H4 (cell line): ENCODE measurements at regions not wholly inside any gene's neighbourhood (a gene's known extent, or its start where the extent isn't known, plus 50 kb on each side); places are given as distances from the start of the nearest gene placed in this dataset.

Source experiments
- DNase-seq: peaks from one replicate; pipeline ENCODE4 v3.0.0-alpha.2; 2015; ENCODE audit warnings: low spot score

DNA sequence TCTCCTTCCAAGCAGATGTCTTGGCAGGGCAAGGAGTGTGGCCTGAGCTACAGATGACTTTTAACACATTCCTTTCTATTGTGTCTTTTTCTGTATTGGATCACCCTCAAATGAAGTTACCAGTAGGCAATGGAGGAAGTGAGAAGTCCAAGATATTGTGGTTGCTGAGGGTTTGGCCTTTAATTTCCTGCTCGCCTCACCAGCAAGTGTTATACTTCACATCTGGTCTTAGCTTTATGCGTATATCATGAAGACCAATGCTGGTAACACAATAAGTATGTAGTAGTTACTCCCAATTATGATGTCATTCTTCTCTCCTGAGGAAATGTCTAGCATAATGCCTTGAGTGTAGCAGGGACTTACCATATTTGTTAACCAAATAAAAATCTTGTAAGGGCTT, 179.9 kb downstream of the ZIC1 start:
- no peak for DNase-seq

DNA sequence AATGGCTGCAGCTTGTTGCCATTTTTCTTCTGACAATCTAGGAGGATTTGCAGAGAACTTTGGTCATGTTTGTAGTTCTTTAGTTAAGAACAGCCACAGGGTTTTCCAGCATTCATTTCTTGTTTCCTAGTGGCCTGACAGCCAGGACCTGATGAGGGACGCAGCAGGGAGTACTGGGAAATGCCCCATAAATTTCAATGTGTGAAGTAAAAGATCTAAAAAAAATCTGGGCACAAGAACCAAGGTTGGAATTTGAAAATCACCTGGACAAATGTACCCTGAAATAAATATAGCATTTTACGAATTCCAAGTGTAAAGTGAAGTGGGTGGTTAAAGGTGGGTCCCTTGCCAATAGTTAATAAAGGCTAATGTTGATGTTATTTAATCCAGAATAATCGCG, 195.0 kb downstream of the ZIC1 start:
- no peak for DNase-seq

DNA sequence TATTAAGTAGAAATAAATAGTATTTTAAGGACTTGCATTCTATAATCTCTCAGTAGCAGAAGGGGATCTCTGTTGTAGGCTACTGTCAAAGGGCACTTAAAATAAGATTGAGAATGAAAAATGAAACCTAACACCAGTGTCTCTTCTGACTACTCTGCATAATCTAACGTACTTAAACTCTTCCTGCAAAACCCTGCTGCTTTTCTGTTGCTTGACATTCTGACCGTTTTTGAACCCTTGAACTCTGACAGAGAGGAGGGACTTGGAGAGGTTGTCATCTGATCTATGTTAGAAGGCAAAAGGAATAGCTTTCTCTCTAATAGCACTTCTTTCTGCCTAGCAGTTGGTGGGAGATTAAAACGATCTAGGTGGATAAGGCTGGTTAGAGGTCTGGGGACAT, 204.6 kb downstream of the ZIC1 start:
- DNase-seq: no peak

DNA sequence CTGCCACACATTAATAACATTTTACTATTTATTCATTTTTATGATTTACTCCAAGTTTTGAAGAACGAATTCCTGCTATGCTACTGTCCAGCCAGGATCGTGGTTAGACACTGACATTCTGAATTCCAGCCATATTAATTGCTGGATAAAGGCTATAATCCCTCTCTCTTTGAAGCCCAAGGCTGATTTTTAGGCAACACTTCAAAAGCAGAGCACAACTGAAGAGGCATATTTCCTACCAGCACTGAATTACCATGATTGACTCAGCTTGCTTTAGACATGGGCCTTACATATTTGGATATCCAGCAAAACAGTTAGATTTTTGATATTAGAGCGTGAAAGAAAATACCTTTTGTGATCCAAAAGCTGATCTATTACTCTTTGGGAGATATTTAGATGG, 205.0 kb downstream of the ZIC1 start:
- no peak for DNase-seq

DNA sequence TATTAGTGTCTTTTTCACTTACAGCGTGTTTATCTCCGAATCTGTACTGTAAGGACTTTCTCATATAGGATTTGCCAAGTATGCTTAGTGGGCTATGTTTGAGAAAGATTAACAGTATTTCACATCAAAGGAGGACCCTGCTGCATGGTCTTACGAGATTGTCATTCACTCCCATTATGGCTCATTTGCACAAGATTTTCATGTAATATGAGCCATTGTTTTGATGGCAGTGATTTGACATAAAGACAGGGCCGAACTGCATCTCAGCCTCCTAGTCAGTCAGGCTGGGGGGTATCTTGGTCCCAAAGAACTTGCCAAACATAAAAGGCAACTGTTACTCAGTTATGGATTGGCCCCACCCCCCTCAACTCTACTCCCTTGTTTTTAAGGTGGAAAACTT, 205.9 kb downstream of the ZIC1 start:
- DNase-seq: no peak

DNA sequence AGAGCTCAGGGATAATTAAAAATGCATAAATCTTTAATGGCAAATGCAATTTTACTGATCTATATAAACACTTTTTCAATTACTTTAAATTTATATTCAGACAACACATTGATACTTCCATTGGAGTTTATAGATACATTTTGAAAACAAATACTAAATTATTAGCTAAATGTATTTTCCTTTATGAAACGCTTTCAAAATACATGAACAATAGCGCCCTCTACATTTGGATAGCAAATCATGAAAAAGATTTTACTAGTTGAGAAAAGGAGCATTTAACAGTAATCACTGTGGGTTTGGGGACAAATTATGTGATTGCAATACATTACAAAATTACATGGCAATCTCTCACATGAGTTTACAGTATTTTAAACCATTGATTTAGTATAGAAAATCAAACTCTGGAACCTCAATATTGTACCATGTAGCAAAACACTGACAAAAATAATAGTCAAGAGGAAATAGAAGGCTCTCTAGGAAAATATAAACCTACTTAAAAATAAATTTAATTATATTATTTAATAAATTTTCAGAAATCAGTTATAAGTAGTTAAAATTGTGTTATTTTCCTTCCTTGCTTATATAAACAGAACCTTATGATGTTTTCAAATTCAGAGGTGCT, 207.9 kb downstream of the ZIC1 start:
- peak; percentile 12 for DNase-seq

DNA sequence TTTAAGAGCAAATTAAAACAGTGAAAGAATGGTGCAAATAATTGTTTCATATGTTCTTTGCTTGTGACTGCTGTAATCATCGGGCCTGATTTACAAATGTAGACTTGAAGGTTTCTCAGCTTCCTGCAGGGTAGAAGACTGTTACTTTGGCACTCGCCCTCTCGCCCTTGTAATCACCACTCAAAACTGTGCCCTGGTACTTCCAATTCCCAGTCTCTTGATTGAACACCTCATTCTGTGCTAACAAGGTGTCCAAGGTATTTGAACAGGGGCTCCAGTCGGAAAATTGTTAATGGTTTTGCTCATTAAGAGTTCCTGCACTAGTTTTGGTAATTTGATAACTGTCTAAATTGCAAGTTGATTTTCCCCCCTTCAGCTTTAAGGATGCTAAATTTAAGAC, 209.5 kb downstream of the ZIC1 start:
- DNase-seq: no peak

DNA sequence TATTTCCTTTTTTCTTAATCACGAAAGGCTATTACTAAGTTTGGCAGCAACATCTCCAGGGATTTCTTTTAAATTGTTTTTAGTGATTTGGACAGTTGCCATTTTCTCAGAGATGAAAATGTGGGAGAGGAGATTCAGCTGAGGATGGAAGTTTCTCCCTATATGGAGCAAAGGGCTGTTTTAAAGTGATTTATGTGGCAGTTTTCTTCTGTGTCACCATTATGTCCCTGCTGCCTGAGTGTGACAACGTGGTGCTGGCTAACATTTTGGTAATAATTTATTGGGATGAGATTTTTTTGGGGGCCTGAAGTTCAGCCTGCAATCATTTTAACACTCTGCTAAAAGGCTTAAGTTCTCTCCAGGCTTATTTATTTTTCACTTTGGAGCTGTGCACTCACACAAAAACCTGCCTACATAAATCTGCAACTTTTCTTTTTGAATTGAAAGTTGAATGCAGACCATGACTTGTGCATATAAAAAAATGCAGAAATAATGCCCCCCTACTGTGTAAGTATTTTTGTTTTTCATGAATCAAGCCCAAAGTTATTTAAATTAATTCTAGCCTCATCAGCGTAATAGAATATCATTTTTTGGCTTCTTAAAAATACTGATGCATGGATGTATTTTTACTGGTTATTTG, 210.9 kb downstream of the ZIC1 start:
- DNase-seq: no peak

DNA sequence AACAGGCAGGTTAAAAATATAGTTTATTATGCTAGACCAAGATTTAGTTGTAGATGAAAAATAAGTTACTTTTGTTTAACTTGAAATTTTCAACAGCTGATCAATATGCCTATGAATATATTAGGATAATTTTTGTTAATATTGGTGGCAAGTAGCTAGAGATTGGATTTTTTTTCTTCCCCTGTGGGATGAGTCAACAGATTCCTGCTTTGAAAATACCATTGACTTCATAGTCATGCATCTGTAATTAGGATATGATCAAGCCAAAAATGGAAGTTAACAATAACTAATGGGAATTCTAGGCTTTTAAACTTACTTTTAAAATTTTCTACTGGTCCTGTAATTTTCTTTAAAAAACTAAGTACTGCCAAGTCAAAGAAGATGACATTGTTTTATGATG, 211.7 kb downstream of the ZIC1 start:
- DNase-seq: no peak

DNA sequence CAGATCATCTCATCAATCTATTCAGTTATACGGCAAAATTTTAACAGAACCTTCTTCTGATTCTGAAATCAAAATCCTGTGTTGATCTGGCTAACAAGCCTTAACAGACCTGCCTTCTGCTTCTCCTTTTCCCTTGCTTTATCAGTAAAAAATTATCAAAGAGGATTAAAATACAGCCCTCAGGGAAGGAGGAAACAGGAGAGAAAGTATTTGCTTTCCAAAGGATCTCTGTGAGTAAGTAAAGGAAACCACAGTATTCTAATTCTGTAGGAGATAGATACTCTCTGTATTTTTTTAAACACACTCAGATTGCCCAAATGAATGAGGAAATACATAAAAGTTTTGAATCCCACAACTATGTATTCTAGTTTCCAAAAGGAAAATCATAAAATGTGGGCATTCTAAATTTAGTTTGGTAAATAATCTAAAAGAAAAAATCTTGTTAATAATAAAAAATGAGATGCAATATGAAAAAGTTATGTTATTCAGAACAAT, 221.8 kb downstream of the ZIC1 start:
- DNase-seq: no peak

DNA sequence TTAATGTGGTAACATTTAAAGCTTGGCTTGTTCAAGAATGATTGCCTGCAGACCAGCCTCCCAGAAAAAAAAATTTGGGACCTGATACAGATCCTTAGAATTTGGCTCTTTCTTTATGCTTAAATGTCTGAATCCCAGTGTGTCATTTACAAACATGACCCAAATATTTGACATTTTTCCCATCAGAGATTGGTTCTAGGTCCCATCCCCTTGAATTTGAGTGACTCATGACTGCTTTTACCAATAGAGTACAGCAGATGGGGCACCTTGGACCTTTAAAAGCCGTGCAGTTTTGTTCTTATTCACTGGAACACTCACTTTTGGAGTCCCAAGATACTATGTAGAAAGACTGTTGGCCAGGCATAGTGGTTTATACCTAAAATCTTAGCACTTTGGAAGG, 231.6 kb downstream of the ZIC1 start:
- no peak for DNase-seq

DNA sequence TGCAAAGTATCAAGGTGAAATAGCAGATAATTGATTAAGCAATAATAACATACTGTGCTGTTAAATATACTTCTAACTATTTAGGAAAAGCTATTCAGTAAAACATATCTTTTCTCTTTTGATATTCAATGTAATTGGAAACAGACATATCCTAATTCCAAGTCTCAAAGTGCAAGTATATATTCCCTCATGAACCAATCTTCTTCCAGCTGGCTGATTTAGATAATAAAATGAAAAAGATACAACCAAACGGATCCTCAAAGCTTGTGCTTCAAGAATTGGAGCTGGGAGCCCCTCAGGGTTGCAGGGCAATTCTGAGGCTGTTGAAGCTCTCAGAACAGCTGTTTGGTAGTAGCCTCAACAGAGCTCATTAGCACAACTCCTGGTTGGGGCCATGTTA, 236.6 kb downstream of the ZIC1 start:
- no peak for DNase-seq

DNA sequence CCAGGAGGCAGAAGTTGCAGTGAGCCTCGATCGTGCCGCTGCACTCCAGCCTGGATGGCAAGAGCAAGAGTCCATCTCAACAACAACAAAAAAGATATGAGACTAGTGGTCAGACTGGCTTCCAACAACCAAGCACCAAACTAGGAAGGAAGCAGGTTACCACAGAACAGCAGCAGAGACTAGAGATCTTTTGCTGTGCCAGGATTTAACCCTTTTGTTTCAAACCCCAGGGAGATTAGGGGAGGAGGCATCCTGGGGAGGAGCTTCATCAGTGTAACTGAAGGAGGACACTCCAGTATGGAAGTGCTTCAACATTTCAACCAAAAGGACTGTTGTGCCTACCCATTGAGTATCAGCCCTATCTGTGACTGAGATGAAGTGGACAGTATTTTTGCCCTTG, 240.3 kb downstream of the ZIC1 start:
- no peak for DNase-seq

DNA sequence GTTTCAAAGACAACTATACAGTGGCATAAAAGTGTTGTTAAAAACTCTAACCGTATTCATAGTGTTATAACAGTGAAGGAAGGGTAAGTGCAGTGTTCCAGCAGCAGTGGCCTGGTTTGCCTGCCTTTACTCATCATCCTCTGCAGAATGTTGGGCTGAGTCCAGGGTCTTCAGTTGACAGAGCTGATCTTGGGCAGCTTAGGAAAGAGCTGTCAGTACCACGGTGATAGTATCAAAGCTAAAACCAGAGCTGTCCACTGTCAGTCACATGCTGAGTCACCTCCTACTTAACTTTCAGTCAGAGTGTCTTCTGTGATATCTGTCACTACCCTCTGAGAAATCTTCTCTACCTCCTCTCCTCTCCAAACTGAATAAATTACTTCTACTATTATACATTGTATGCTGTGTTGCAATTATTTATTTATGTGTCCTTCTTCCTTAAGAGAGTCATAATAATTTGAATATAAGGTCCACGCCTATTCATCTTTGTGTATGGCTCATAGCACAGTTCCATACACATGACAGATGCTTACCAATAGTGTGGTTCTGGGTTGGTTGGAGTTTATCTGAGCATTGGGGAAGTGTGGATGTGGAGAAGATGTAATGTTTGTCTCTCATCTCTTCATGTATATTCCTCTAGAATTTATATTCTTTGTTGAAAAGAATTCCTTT, 242.1 kb downstream of the ZIC1 start:
- DNase-seq: no peak

DNA sequence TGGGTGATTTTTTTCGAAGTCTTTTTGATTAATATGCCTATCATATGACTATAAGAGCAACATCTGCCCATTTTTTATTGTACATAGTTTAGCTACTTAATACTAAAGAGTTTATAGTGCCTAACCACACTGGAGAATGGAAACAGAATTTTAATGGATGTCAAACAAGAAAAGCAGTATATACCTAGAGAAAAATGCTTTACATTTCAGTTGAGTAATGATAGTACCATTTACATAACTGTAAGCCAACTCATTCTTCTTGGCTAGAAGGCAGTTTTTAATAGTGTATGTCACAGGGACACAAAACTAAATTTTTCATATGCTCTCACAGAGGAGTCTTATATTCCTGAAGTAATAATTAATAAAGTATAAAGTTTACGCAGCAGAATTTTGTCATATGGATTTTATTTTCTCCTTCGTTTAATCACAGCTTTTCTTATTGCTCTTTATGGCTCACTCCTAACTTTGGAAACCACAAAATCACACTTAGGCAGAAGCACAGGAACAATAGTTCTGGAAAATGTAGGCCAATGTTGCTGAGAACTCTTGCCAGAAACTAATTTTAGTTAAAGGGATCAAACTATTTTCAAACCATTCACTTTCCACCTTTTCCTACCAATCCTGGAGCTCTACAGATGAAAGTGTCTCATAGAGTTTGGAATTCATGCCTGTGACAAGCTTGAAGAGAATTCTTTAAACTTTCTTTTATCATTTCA, 243.6 kb downstream of the ZIC1 start:
- no peak for DNase-seq

DNA sequence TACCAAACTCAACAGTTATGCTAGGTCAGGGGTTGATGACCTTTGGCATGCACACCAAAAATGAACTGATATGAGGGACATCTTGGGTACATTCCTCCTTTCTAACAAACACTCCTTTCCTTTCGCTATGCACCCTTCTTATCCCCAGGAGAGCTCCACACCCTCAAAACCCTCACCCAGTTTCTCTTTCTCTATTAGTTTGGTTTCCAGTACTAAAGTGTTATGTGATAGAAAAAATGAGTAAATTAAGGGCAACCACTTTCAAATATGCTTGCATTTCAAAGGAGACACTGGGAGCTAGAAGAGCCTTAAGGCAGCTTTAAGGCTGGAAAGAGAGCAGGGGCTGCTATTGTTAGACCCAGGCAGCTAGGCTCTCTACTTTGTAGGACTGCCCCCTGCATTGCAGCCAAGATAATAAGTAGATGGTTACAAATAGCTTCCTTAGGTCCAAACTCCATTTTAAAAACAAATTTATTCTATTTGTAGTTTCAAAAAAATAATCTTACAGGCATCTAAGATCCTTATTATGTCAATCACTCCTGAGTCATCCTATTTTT, 244.3 kb downstream of the ZIC1 start:
- no peak for DNase-seq

DNA sequence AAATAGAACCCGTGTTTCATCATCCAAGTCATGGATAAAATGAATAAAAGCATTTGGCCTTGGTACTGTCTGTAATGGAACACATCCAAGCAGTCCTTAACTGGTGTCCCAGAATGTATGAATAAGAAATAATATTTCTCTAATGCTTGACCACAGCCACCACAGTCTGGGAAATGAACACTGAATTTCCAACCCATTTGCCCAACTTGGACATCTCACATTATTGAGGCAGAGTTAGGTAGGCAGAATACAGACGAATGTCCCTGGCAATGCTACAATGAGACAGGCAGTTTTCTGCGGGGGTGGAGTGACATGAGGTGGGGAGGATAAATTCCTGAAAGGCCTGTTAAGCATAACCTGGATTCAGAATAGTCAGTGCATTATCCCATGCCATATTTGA, 245.7 kb downstream of the ZIC1 start:
- DNase-seq: peak; percentile 39

DNA sequence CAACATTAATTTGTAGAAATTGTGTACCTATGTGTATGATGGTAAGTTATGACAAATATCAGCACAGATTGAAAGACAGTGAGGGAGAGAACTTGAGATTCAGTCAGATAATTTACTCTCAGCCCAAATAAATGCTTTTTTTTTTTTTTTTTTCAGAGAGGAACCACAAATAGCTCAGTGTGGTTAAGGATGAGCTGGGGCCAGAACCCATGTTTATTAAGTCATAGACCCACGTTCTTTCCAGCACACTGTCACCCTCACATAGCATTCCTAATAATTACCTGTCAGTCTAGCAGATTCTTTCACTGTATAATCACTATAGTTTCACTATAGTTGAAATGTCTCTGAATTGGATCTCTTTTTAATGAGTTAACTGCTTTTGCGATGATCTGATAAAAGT, 246.1 kb downstream of the ZIC1 start:
- DNase-seq: peak; percentile 21

DNA sequence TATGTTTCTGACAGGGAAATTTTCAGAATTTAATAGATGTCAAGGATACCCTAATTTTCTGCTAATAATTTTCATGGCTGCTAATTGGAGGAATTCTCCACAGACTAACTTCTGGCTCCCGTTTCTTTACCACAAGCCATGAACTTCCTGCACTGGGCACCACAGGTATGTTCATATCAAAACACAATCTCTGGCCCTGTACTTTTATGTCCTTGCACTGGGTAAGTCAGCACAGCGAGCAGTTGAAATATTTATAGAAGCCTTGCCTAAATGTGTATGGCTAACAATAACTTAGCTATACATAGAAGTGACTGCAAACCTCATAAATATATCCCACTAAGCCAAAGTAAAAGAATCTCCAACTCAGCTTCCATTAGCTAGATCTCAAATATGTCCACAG, 246.9 kb downstream of the ZIC1 start:
- DNase-seq: peak; percentile 70

DNA sequence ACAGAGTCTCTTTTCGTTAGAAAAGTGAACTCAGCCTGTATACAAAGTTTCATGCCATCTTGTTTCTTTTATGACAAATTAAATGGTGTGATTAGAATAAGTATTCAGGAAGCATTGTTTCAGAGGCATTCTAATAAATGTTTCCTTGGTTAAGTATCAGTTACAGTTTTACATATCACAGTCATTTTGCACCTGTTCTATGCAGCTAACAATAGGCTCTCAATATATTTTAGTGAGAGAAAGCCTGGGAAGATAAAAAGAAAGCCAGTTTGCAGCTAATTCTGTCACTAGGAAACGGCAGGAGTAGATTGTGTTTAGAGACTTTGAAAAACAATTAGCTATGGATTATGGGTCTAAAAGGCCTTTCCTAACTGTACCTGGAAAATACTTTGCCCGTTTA, 252.8 kb downstream of the ZIC1 start:
- DNase-seq: no peak

DNA sequence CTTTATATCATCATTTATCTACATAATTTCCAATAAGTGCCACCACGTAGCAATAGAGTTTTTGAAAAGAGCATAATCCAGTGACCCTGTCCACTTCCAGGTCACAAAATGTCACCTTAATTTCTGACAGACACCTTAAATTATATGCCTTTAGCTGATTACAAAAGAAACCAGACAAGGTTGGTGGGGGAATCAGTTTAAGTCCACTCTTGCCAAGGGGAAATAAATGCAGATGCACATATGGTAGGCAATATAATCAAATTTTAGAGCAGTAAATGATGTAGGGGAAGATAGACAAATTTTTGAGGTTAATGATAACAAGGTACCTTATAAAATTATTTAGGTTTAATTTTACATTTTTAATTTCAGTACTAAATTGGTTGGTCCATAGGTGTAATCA, 253.5 kb downstream of the ZIC1 start:
- no peak for DNase-seq

DNA sequence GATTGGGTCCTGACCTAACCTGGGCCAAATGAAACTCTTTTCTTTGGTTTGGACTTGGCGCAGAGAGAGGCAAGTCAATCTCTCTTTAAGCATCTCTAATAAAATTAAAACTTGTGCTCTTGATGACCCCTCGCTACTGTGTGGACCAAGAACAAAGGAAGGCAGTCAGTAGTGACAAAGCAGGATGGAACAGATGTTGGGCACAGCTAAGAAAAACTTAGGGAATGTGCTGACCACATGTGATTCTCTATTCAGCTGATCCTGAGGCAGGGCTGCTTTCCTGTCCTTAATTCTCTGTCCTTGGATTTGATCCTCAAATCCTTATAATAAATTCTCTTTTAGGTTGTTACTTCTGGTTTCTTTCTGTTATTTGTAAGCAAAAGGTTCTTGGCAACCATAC, 259.9 kb downstream of the ZIC1 start:
- no peak for DNase-seq
